ENCODE measurements at regions not wholly inside any gene's neighbourhood (a gene's known extent, or its start where the extent isn't known, plus 50 kb on each side); places are given as distances from the start of the nearest gene placed in this dataset.

GRCh38 chr10:121317374-121317773 is 280.9 kb downstream of the FGFR2 start:
- TF ChIP-seq CTCF (IDR thresholded peaks at IDR 0.05; ENCODE audit: insufficient read depth, low read length, poor library complexity, severe bottlenecking) (no peak), EZH2phosphoT487 (conservative IDR thresholded peaks at IDR 0.05; ENCODE audit: low read length) (no peak)
